IMR-90 (cell line): ENCODE measurements at regions not wholly inside any gene's neighbourhood (a gene's known extent, or its start where the extent isn't known, plus 50 kb on each side); places are given as distances from the start of the nearest gene placed in this dataset.

Experiments used
- ATAC-seq: fragments of 200-7000 bp; cut with Tn5 transposase; 2 replicates; pipeline ENCODE4 v1.9.1; 2020; ENCODE audit warnings: low read depth, mild to moderate bottlenecking, moderate library complexity
- BruUV-seq: library from RNA; stranded (reverse); fragments of 400-500 nt; replicated peaks from 2 replicates; lab custom pipeline; 2021; lab: Mats Ljungman, UMichigan
- CTCF ChIA-PET: fragments of 300-600 bp; formaldehyde crosslinking; extraction: SDS; loops from one replicate; lab custom pipeline; 2021; ENCODE audit warnings: antibody characterized with exemption; lab: Yijun Ruan, JAX
- POLR2A ChIA-PET: fragments of 300-600 bp; sonication (Branson Sonifier 250); formaldehyde crosslinking; loops from one replicate; lab custom pipeline; 2022; ENCODE audit warnings: antibody characterized with exemption; ENCODE audit not compliant: unreplicated experiment; lab: Charles Lee
- DNase-seq: peaks from one replicate; pipeline ENCODE4 v3.0.0; 2013
- H2AFZ ChIP-seq: replicated peaks from 2 replicates; pipeline ENCODE3; 2013; ENCODE audit warnings: low read length, mild to moderate bottlenecking; ENCODE audit not compliant: poor library complexity
- H2AK5ac ChIP-seq: 2 replicates; pipeline ENCODE4 v1.6.1; 2013; ENCODE audit warnings: low read depth, low read length, inconsistent platforms
- H2AK9ac ChIP-seq: replicated peaks from 2 replicates; pipeline ENCODE3; 2013; ENCODE audit warnings: mild to moderate bottlenecking, low read depth, low read length, moderate library complexity; ENCODE audit not compliant: poor library complexity
- H2BK120ac ChIP-seq: 2 replicates; pipeline ENCODE4 v1.6.1; 2013; ENCODE audit warnings: low read depth, low read length, inconsistent platforms
- H2BK15ac ChIP-seq: 3 replicates; pipeline ENCODE4 v1.6.1; 2013; ENCODE audit warnings: low read depth, low read length, inconsistent platforms
- H2BK20ac ChIP-seq: 2 replicates; pipeline ENCODE4 v1.6.1; 2013; ENCODE audit warnings: low read depth, mild to moderate bottlenecking, inconsistent platforms, low read length, moderate library complexity
- H2BK5ac ChIP-seq: 2 replicates; pipeline ENCODE4 v1.6.1; 2013; ENCODE audit warnings: mild to moderate bottlenecking, low read depth, low read length, inconsistent platforms; ENCODE audit not compliant: poor library complexity, severe bottlenecking
- H3K14ac ChIP-seq: replicated peaks from 2 replicates; pipeline ENCODE4 v1.6.1; 2013; ENCODE audit warnings: low read depth, low read length, inconsistent platforms
- H3K18ac ChIP-seq: 2 replicates; pipeline ENCODE4 v1.6.1; 2013; ENCODE audit warnings: low read depth, low read length, control low read depth
- H3K23ac ChIP-seq: 2 replicates; pipeline ENCODE4 v1.6.1; 2013; ENCODE audit warnings: low read depth, low read length, inconsistent platforms
- H3K27ac ChIP-seq: 2 replicates; pipeline ENCODE4 v1.5.1; 2013; ENCODE audit warnings: mild to moderate bottlenecking, control low read depth, low read length; ENCODE audit not compliant: insufficient read depth
- H3K27me3 ChIP-seq: 2 replicates; pipeline ENCODE4 v1.6.1; 2013; ENCODE audit warnings: low read length; ENCODE audit not compliant: control insufficient read depth, insufficient read depth
- H3K36me3 ChIP-seq: 2 replicates; pipeline ENCODE4 v1.6.1; 2013; ENCODE audit warnings: low read length, mixed read lengths; ENCODE audit not compliant: control insufficient read depth, insufficient read depth
- H3K4ac ChIP-seq: 2 replicates; pipeline ENCODE4 v1.6.1; 2013; ENCODE audit warnings: low read depth, low read length, inconsistent platforms
- H3K4me1 ChIP-seq: 2 replicates; pipeline ENCODE4 v1.6.1; 2013; ENCODE audit warnings: low read length, mixed read lengths; ENCODE audit not compliant: control insufficient read depth, insufficient read depth
- H3K4me2 ChIP-seq: 2 replicates; pipeline ENCODE4 v1.6.1; 2013; ENCODE audit warnings: low read depth, mild to moderate bottlenecking, control low read depth, low read length, moderate library complexity
- H3K4me3 ChIP-seq: 2 replicates; pipeline ENCODE4 v1.5.1; 2013; ENCODE audit warnings: low read depth, mild to moderate bottlenecking, control low read depth, low read length, moderate library complexity; ENCODE audit not compliant: insufficient read depth
- H3K56ac ChIP-seq: 2 replicates; pipeline ENCODE4 v1.6.1; 2013; ENCODE audit warnings: low read length, inconsistent platforms; ENCODE audit not compliant: insufficient read depth; ENCODE audit errors: extremely low read depth
- H3K79me1 ChIP-seq, 2 experiments: 2 replicates each; pipeline ENCODE4 v1.6.1; 2013; ENCODE audit warnings: low read length in 2 of 2, inconsistent platforms in 1 of 2, low read depth in 1 of 2
- H3K9ac ChIP-seq: 2 replicates; pipeline ENCODE4 v1.6.1; 2013; ENCODE audit warnings: low read depth, low read length, control low read depth
- H3K9me1 ChIP-seq: 2 replicates; pipeline ENCODE4 v1.6.1; 2013; ENCODE audit warnings: low read length, inconsistent platforms; ENCODE audit not compliant: insufficient read depth
- H3K9me3 ChIP-seq: 2 replicates; pipeline ENCODE4 v1.6.1; 2013; ENCODE audit warnings: low read length; ENCODE audit not compliant: control insufficient read depth, insufficient read depth
- H4K20me1 ChIP-seq: 2 replicates; pipeline ENCODE4 v1.6.1; 2013; ENCODE audit warnings: low read length, inconsistent platforms; ENCODE audit not compliant: insufficient read depth
- H4K5ac ChIP-seq: 2 replicates; pipeline ENCODE4 v1.6.1; 2013; ENCODE audit warnings: mild to moderate bottlenecking, low read depth, low read length, control low read depth
- H4K8ac ChIP-seq, 2 experiments: 2 replicates each; pipeline ENCODE4 v1.6.1; 2013; ENCODE audit warnings: low read depth in 2 of 2, low read length in 2 of 2, control low read depth in 1 of 2, inconsistent platforms in 1 of 2
- H4K91ac ChIP-seq: 2 replicates; pipeline ENCODE4 v1.6.1; 2013; ENCODE audit warnings: low read depth, low read length, inconsistent platforms; ENCODE audit not compliant: insufficient read depth
- BHLHE40 ChIP-seq: fragments of 150-350 bp; IDR thresholded peaks from 2 replicates; pipeline ENCODE4 v1.6.1; 2016; ENCODE audit warnings: mild to moderate bottlenecking, low read depth, low read length
- CHD1 ChIP-seq: IDR thresholded peaks from 2 replicates; pipeline ENCODE4 v1.6.1; 2012; ENCODE audit warnings: low read depth, low read length, improper control_type of control experiment
- CTCF ChIP-seq: conservative IDR thresholded peaks from 2 replicates; pipeline ENCODE4 v1.5.1; 2012; ENCODE audit warnings: mild to moderate bottlenecking, low read depth, low read length, improper control_type of control experiment
- ELK1 ChIP-seq: fragments of 150-350 bp; IDR thresholded peaks from 2 replicates; pipeline ENCODE4 v1.6.1; 2016; ENCODE audit warnings: low read depth, mild to moderate bottlenecking, low read length, moderate library complexity, borderline replicate concordance
- FOS ChIP-seq: fragments of 150-350 bp; IDR thresholded peaks from 2 replicates; pipeline ENCODE4 v1.6.1; 2016; ENCODE audit warnings: low read depth, low read length
- MAFK ChIP-seq: IDR thresholded peaks from 2 replicates; pipeline ENCODE4 v1.6.1; 2012; ENCODE audit warnings: low read depth, low read length, improper control_type of control experiment
- MAZ ChIP-seq: IDR thresholded peaks from 2 replicates; pipeline ENCODE4 v1.6.1; 2012; ENCODE audit warnings: low read depth, mild to moderate bottlenecking, low read length, improper control_type of control experiment, moderate library complexity, borderline replicate concordance
- MXI1 ChIP-seq: IDR thresholded peaks from 2 replicates; pipeline ENCODE4 v1.6.1; 2012; ENCODE audit warnings: low read depth, mild to moderate bottlenecking, low read length, moderate library complexity, borderline replicate concordance
- NFE2L2 ChIP-seq: fragments of 150-350 bp; IDR thresholded peaks from 2 replicates; pipeline ENCODE4 v1.6.1; 2016; ENCODE audit warnings: low read depth, mild to moderate bottlenecking, low read length
- POLR2A ChIP-seq: IDR thresholded peaks from 2 replicates; pipeline ENCODE4 v1.6.1; 2012; ENCODE audit warnings: mild to moderate bottlenecking, low read depth, low read length
- RAD21 ChIP-seq: IDR thresholded peaks from 2 replicates; pipeline ENCODE4 v1.6.1; 2012; ENCODE audit warnings: low read length, improper control_type of control experiment
- RCOR1 ChIP-seq: IDR thresholded peaks from 2 replicates; pipeline ENCODE4 v1.6.1; 2012; ENCODE audit warnings: mild to moderate bottlenecking, low read length, improper control_type of control experiment; ENCODE audit not compliant: insufficient replicate concordance
- RFX5 ChIP-seq: IDR thresholded peaks from 2 replicates; pipeline ENCODE4 v1.8.0; 2012; ENCODE audit warnings: low read depth, mild to moderate bottlenecking, low read length, moderate library complexity
- SMC3 ChIP-seq: fragments of 150-350 bp; IDR thresholded peaks from 2 replicates; pipeline ENCODE4 v1.6.1; 2016; ENCODE audit warnings: low read depth, mild to moderate bottlenecking, antibody characterized with exemption, low read length, moderate library complexity
- WGBS, 2 experiments: methylation state at CpG; one replicate each; pipeline versions ENCODE4 v1.1.5 to v1.1.7; 2013; ENCODE audit warnings: missing lambda C conversion rate in 2 of 2; ENCODE audit not compliant: insufficient read length in 1 of 2; ENCODE audit errors: extremely low coverage in 2 of 2; 5-methylcytosine and 5-hydroxymethylcytosine counted together
- dilution Hi-C: fragments of 300-500 bp; cut with HindIII; formaldehyde crosslinking; loops from one replicate; pipeline ENCODE4 v1.14.3; 2018; ENCODE audit warnings: low sequenced_read_pairs; ENCODE audit not compliant: unreplicated experiment
- in situ Hi-C: fragments of 300-500 bp; cut with MboI; formaldehyde crosslinking; loops from 3 replicates; pipeline ENCODE4 v1.14.3; 2019; ENCODE audit warnings: low sequenced_read_pairs, inconsistent platforms, mixed read lengths
- intact Hi-C: fragments of 100-400 bp; cut with micrococcal nuclease; formaldehyde crosslinking; loops from 2 replicates; pipeline ENCODE4 v1.10.0; 2022
- TF ChIP-seq, protein P1 (sequence below): fragments of 150-350 bp; IDR thresholded peaks from 2 replicates; pipeline ENCODE4 v1.6.1; 2017; ENCODE audit warnings: mild to moderate bottlenecking, antibody characterized with exemption, low read length, low read depth

DNA sequence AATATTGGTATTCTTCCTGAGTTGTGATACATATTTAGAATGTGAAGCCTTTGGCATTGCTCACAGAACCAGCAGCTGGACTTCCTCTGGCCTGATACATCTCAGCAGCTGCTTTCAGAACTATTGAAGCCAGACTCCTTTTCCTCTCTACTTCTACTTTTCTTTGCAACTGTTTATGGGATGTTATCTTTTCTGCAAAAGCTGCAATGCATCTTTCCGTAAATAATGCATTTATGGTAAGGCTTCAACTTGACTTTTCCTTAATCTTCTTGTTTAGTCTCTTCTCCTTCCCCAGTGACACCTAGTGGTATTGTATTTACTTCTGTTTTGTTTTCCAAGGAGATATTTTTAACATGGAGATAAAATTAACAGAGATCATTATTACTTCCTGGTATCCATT lies 1548.7 kb downstream of the PCDH7 start:
- BruUV-seq, result no TSS peak
- Histone ChIP-seq H3K4me2 (no peak overlapping the region), H2BK120ac (no peak overlapping the region), H4K8ac (no peak overlapping the region), H3K23ac (no peak overlapping the region), H4K20me1 (no peaks in the 10 kb centered on the region), H2BK15ac (no peak overlapping the region), H3K9me3 (peaks cover 4% of the 10 kb centered on the region), H3K27ac (no peak overlapping the region), H4K91ac (no peak overlapping the region), H3K18ac (no peak overlapping the region), H4K5ac (no peak overlapping the region), H2BK20ac (no peak overlapping the region), H3K79me1 (no peaks in the 10 kb centered on the region), H3K36me3 (no peaks in the 10 kb centered on the region), H3K4me3 (no peak overlapping the region), H3K9ac (no peak overlapping the region), H3K4me1 (no peaks in the 10 kb centered on the region), H3K4ac (no peak overlapping the region), H3K27me3 (no peaks in the 10 kb centered on the region), H2BK5ac (no peak overlapping the region), H2AK9ac (no peak overlapping the region), H3K14ac (no peak overlapping the region), H2AFZ (no peak overlapping the region), H3K56ac (no peak overlapping the region), H3K9me1 (no peaks in the 10 kb centered on the region), H2AK5ac (no peak overlapping the region)
- CTCF ChIA-PET, result interaction anchor here (0.6 kb wide), 1 partner anchor 32 kb away, joined by 3 read pairs; no protein-coding TSS in a partner anchor
- no CpG with 5 or more reads among the region's 1 CpG for WGBS, 2 experiments
- ATAC-seq (no peak), DNase-seq (no peak)
- in situ Hi-C loops (no loop called here), intact Hi-C loops (no loop called here), dilution Hi-C loops (no loop called here)
- POLR2A ChIA-PET, result no interaction called here
- TF ChIP-seq ELK1, result no peak
- no peak for TF ChIP-seq FOS
- no peak for TF ChIP-seq NFE2L2
- TF ChIP-seq, protein P1, sequence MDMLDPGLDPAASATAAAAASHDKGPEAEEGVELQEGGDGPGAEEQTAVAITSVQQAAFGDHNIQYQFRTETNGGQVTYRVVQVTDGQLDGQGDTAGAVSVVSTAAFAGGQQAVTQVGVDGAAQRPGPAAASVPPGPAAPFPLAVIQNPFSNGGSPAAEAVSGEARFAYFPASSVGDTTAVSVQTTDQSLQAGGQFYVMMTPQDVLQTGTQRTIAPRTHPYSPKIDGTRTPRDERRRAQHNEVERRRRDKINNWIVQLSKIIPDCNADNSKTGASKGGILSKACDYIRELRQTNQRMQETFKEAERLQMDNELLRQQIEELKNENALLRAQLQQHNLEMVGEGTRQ, result no peak
- no peak for TF ChIP-seq CTCF
- TF ChIP-seq MXI1, result no peak
- no peak for TF ChIP-seq RFX5
- no peak for TF ChIP-seq RCOR1
- no peak for TF ChIP-seq BHLHE40
- TF ChIP-seq SMC3, result no peak
- no peak for TF ChIP-seq CHD1
- TF ChIP-seq POLR2A, result no peak
- no peak for TF ChIP-seq RAD21
- no peak for TF ChIP-seq MAFK
- no peak for TF ChIP-seq MAZ
